GM21737 (cell line): ENCODE measurements at regions not wholly inside any gene's neighbourhood (a gene's known extent, or its start where the extent isn't known, plus 50 kb on each side); places are given as distances from the start of the nearest gene placed in this dataset.

Experiments used
- ATAC-seq: cut with Tn5 transposase; IDR thresholded peaks from one replicate; pipeline ENCODE4 v1.9.1; 2021; ENCODE audit warnings: mild to moderate bottlenecking, moderate library complexity; ENCODE audit not compliant: unreplicated experiment

DNA sequence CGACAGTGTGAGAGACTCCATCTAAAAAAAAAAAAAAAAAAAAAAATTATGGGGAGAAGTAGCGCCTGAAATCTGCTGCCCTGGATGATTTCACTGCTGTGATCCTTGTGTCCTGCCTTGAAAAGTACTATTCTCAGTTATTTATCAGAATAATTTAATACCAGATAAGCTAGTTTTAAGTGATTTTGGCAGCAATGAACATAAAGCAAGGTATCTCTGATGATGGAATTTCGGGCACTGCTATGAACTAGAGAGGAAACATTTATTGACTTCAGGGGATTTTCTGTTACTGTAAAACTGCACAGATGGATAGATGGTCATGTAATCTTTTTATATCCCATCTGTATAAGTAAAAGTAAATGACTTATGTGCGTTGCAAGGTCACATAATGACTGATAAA, 619.1 kb upstream of the ANKRD30A start:
- no peak for ATAC-seq

DNA sequence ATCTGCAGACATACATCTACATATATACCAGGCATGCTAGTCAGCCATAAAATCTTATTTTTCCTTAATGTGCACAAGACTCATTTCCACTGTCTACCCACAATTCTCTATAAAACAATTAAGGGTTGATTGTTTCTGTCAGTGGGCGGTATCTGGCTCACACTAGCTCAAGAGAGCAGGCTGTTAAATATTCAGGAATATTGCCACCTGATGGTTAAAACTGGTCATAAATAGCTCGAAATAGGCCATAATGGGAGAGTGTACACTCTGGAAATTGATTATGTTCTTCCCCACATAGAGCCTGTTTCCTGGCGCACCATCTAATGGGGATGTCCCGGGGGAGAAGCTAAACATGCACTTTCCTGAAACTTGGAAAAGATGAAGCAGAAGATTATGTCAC, 620.6 kb upstream of the ANKRD30A start:
- ATAC-seq: no peak

DNA sequence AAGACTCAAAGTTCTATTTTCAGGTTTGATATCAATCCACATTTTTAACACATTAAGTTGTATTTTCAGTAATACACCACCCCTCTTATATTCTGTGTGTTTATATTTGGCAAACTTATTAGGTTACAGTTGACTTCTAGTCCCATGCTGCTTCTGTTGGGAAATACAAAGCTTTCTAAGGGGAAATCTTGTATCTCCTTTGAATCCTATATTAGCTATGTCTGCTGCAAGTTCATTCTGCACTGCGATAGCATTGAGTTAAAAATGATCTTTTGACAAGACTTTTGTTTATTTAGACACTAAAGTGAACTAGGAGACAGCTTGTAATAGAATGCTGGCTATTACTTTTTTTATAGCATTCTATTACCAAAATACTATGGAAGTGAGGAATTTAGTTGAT, 625.1 kb upstream of the ANKRD30A start:
- ATAC-seq: no peak

DNA sequence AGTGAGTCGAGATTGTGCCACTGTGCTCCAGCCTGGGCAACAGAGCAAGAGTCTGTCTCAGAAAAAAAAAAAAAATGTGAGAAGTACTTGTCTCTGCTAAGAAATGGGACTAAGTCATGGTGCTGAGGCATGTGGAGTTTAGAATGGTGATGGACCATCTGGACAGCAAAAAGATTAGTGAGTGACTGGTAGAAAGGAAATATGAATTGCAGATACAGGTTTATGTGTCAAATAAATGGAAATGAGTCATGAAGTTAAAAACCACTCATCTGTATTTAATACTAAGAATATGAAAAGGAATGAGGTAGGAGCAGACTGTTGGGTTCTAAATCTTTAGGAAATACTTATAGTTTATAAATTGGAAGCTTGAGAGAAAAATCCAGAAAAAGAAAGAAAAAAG, 625.7 kb upstream of the ANKRD30A start:
- no peak for ATAC-seq

DNA sequence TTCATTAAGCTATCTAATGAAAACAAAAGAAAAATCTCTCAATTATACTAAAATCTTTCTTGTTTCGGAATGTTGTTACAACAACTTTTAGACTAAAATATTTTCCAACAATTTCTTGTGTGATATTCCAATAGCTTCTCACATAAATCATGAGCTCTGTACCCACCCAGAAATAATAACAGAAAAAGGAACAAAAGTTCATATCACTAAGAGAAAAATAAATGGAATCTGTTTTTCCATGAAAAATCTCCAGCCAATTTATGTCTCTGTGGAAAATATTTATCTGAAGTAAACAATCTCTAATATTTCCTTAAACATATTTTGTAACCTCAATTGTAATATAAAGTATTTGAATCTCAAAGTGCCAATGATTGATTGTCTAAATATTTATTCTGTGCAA, 628.6 kb upstream of the ANKRD30A start:
- ATAC-seq: no peak

DNA sequence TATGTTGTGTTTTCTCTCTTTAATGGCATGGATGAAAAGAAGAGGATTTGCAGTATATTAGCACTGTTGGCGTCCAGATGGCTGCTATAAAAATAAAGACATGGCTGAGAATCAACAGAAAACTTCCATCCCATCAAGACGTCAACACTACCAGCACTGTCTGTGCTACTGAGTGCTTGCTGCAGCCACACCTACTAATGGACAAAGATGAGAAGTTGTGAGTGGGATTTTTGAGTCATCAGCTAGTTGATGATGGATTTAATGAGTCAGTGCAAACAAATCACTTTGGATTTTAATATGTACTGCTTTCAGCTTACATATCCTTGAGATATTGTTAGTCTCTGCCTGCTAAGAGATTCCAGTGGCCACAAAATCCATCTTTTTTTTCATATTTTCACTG, 631.0 kb upstream of the ANKRD30A start:
- ATAC-seq: no peak

DNA sequence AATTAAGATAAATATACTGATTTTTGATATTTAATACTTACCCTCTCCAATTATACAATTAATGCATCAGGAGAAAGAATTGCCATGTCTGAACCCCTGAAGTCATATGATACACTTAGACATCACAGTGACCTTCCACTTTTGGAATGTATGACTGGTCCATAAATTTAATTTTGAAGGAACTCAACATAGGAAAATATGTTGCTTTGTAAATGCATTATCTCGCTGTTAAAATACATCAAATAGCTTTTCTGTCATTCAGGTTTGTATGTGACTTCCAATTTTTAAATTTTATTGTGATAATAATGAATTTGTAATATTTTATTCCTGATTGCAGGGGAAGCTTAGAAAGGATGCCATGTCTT, 631.9 kb upstream of the ANKRD30A start:
- ATAC-seq: no peak

DNA sequence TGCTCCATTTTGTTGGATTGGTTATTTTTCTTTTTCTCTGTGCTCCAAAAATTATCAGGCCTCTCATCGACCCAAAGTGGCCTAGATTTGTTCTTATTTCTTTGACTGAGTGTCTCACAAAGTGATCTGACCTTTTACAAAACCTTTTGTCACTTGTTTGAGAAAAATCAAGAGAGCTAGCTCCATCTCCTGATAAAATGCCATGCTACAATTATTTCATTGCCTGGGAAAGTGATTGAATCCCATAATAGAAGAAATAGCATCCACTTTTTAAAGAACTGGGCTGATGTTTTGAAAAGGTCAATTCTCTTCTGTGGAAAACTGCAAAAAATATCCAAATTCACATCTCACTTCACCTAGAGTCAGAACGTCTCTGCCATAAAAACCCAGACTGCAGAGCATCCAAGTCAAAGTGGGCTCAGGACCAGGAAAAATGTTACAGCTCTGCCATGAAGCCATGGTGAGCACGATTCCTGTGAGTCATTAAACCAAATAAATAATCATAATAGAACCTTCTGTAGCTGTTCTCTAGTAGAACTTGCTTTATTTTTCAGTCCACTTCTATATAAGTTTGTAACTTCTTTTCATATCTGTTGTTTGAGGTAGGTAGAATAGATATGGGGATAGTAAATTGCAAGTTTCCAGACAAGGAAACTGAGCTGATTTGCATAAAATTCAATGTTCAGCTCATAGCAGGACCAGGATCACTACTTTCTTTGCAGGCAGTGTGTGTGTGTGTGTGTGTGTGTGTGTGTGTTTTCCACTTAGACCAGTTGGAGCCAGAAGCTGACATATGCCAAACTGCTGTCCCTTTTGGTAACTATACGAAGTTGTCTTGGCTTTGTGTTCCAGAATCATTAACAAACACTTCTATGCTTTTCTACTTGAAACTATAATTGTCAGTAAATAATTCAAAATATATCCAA, 632.5 kb upstream of the ANKRD30A start:
- no peak for ATAC-seq

DNA sequence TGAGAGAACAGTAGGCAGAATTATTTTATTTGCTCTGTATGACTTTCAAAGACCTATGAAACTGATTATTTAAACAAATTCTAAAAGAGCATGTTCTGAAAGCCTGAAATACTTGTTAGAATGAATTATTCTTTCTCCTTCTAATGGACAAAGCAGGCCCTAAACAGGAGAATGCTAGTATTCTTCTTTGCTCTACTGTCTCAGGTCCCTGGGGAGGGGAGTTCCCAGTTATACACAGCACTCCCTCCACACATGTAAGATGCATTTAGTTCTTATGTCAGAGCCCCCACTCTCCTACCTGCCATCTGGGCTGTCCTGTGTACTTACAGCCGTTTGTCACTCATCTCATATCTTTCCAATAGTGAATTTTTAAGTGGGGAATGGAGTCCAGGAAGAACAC, 633.5 kb upstream of the ANKRD30A start:
- ATAC-seq: no peak

DNA sequence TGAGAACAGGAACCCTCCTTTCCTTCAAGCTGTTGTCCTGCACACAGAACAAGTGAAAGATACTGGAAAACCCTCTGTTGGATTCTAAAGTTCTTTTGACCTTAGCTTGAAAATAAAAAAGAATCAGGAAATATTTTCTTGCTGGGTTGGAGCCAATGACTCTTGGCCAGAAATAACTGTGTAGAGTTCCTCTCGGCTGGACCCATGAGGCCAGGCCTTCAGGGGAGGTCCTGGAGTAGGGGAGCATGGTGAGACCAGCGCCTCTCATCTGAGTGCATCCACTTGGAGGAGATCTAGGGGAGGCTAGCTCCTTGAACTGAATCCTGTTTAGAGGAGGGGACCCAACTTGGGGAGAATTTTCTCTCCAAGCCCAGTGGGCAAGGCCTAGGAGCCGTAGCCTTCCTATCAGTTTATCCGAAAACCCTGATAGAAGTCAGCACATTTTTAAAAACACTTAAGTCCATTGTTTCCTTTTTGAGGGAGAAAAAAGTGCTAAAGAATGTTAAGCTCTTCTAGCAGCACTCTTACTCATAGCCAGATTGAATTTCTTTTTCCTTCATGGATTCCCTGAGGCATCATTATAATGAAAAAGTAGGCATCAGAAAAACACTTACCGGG, 635.7 kb upstream of the ANKRD30A start:
- ATAC-seq: no peak

DNA sequence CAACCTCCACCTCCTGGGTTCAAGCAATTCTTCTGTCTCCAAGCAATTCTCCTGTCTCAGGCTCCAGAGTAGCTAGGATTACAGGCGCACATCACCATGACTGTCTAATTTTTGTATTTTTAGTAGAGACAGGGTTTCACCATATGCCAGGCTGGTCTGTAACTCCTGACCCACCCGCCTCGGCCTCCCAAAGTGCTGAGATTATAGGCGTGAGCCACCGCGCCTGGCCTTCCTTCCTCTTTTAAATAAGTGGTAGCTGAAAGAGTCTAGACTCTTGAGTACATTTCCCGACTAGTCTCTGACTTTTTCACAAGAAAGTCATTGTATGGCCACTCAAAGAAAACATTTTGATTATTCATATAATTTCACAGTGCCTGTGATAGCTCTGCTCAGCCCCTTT, 636.2 kb upstream of the ANKRD30A start:
- ATAC-seq: no peak

DNA sequence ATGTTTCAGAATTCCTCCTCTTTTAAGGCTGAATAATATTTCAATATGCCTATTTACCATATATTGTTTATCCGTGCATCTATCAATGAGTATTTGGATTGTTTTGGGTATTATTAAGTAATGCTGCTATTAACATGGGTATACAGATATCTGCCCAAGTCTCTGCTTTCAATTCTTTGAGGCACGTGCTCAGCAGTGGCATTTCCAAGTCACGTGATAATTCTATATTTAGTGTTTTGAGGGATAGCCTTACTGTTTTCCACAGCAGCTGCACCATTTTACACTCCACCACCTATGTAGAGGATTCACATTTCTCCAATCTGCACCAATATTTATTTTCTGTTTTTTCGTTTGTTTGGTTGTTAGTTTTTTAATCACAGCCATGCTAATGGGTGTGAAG, 636.8 kb upstream of the ANKRD30A start:
- no peak for ATAC-seq

DNA sequence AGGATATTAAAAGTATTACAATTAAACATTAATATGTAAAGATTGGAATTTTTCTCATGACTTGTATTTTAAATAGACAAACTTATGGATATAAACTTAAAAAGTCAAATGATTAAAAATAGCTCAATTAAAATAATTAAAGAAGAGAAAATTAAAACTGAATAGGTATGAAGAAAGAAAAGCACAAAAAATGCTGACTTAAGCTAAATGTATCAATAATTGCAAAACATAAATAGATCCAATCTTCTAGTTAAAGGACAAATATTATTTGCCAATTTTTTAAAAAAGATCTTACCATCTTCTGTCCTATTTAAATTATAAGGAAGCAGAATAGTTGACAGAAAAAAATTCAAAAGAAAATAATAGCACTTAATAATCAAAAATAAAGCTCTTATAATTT, 646.3 kb upstream of the ANKRD30A start:
- no peak for ATAC-seq

DNA sequence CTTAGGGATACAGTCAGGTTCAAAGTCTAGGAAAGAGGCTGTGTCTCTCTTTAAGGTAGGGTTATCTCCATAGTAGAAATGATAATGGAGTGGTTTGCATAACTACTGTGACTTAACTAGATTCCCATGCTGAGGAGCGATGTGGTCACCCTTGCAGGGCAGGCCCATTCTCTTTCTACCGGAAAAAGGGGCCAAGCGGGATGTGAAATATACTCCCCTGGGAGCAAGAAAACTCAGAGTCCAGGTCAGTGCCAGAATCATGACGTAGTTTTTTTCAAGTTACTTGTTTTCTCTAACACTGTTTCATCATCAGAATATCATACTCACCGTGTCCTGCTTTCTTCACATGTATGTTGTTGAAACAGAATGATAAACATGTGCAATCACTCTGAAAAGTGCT, 649.0 kb upstream of the ANKRD30A start:
- no peak for ATAC-seq

DNA sequence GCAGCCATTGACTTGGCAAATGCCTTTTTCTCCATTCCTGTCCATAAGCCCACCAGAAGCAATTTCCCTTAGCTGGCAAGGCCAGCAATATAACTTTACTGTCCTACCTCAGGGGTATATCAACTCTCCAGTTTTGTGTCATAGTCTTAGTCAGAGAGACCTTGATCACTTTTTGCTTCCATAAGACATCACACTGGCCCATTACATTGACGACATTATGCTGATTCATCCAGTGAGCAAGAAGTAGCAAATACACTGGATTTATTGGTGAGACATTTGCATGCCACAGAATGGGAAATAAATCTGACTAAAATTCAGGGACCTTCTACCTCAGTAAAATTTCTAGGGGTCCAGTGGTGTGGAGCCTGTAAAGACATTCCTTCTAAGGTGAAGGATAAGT, 649.7 kb upstream of the ANKRD30A start:
- ATAC-seq: no peak

DNA sequence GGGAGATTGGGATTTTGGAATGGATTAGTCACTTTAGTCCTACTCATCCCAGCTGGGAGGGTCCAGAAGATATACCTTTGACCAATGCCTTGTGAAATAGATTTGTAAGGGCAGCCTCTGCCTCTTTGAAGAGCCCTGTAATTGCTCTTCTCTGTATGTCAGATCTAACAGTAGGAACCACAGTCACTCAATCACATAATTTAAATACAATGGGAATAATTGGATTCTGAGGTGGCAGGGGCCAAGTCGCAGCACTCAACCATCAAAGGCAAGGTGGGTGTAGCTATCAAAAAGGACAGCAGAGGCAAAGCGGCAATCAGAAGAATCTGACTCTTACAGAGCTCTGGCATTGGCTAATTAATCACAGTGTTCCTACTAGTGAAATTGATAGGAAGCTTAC, 650.9 kb upstream of the ANKRD30A start:
- ATAC-seq: no peak

DNA sequence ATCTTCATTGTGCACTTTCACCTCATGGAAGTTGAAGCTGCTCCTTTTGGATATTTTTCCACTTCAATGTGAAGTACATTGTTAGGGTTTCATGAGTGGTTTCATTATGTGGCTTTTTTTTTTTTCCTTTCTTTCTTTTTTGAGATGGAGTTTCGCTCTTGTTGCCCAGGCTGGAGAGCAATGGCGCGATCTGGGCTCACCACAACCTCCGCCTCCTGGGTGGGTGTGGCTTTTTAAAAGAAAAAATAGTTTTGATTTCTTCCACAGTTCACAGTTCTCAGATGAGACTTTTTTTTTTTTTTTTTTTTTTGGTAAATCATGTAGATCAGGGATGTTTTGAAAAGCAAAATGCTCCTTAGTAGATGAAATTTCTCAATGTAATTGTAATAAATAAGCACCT, 652.3 kb upstream of the ANKRD30A start:
- no peak for ATAC-seq

DNA sequence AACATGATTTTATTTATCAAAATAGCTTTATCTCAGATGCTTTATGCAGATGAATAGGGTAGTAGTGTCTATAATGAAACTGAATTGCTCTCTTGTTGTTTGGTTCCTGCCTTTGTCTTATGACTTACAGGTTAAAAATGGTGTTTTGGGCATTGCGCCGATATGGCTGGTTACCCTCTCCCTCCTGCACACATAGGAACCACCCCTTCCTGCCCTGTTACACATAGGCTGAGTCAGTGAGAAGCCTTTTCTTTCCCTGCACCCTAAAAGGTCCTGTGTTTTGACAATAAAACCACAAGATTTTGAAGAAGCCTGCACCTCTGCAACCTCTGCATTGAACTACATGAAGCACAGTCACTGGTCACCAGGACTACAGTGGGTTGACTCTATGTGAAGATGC, 655.8 kb upstream of the ANKRD30A start:
- ATAC-seq: no peak

DNA sequence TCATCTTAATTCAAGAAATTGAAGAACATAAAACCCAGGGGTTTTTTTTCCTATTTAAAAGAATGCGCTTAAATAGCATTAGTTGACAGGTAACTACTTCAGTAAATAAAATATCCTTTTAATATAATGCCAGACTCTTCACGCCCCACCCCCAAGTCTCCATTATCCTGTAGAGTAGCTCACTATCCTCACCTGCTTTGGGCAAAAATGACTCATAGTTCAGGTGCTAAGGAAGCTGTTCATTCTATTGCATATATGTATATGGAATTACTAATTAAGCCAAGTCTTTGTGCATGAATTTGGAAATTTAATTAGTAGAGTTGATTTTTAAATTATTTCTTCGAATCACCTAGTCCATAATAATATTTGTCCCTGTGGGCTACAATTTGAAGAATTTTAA, 656.8 kb upstream of the ANKRD30A start:
- ATAC-seq: no peak

DNA sequence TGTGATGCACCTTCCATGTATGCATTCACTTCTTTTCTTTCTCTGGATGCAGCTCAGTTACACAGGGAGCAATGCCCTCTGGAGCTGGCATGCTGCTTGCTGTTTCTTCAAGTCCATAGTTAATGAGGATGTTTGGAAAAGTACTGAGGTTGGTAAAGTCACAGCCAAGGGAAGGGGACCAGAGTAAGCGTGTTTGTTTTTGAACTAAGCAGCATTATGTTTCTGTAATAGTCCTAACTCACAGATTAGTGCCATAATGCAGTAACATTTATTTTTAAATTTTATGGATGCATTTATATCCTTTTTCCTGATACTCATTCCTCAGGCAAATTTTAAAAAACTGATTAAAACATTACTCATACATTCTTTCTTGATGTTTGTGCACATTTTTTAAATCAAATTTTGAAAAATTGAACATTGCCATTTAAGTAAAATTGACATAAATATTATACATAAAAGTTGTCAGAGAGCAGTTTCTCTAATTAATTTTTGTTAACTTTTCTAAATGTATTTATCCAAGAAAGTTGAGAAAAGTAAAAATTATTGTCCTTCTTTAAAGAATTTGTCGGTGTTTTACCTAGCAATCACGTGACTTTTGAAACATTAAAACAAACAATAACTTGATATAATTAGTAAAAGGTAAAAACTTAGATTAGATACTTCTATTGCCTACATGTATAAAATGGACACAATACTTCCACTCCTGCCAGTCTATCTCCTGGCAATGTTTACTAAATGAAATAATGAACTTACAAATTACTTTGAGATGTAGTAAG, 659.6 kb upstream of the ANKRD30A start:
- ATAC-seq: no peak

DNA sequence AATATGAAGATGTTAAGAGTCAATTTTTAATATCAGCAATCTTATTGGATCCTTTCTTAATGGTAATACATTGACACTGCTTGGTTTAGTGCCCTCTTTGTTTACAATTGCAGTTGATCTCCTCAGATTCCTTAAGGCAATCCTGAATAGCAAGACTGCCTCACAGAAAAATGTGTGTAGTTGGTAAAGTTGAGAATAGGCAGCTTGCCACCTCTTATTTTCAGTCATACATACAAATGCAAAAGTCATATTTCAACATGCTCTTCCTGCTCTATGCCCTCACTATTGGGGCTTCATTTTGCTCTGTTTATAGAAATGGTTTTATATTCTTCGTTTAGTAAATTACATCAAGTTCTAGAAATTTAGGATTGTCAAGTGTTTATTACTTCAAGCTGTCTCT, 661.1 kb upstream of the ANKRD30A start:
- no peak for ATAC-seq

DNA sequence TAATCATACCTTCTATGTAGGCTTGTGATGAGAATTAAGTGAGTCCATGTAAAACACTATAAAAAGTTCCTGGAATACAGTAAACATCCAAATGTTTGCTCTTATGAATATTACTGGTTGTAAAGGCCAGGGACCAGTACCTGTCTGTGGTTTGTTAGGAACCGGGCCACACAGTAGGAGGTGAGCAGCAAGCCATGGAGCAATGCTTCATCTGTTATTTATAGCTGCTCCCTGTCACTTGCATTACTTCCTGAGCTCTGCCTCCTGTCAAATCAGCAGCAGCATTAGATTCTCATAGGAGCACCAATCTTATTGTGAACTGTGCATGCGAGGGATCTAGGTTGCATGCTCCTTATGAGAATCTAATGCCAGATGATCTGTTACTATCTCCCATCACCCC, 662.0 kb upstream of the ANKRD30A start:
- no peak for ATAC-seq
